Stomach (tissue), 4 donors: ENCODE measurements at regions not wholly inside any gene's neighbourhood (a gene's known extent, or its start where the extent isn't known, plus 50 kb on each side); places are given as distances from the start of the nearest gene placed in this dataset.

Source experiments
- CTCF ChIP-seq, 7 experiments: fragments of 450-650 bp in 4 of 7; fragments of 200-600 bp in 3 of 7; sonication (generic) in 3 of 7; IDR thresholded peaks; one replicate each; pipeline ENCODE4 v1.5.1; 2016 to 2019; ENCODE audit warnings: antibody characterized with exemption in 7 of 7, control low read depth in 2 of 7, mild to moderate bottlenecking in 1 of 7
- POLR2A ChIP-seq, 4 donors: fragments of 450-650 bp; IDR thresholded peaks; one replicate each; pipeline ENCODE4 v1.6.1; 2016; ENCODE audit warnings: antibody characterized with exemption in 4 of 4, control low read depth in 2 of 4, mild to moderate bottlenecking in 1 of 4, moderate library complexity in 1 of 4

- TF ChIP-seq CTCF (IDR thresholded peaks at IDR 0.05) (no peak), POLR2A (IDR thresholded peaks at IDR 0.05) (no peak)
Observed at GRCh38 chr18:55072698-55073097, 113.4 kb upstream of the CCDC68 start.
